GM21786 (cell line): ENCODE measurements at regions not wholly inside any gene's neighbourhood (a gene's known extent, or its start where the extent isn't known, plus 50 kb on each side); places are given as distances from the start of the nearest gene placed in this dataset.
"Not testable (repeated sequence)": the region's sequence is repeated elsewhere in the genome, so short reads cannot be mapped to it uniquely, and the experiment has no call there.

Experiments used
- ATAC-seq: cut with Tn5 transposase; IDR thresholded peaks from one replicate; pipeline ENCODE4 v1.9.1; 2021; ENCODE audit not compliant: unreplicated experiment

- ATAC-seq = no peak
These were observed 400.7 kb upstream of the RUNX1 start for GRCh38 chr21:35449846-35450245.

GRCh38 chr21:35448876-35449599 is 399.9 kb upstream of the RUNX1 start:
- ATAC-seq = no peak

- no peak for ATAC-seq
These were observed 395.3 kb upstream of the RUNX1 start for GRCh38 chr21:35444391-35444790.

GRCh38 chr21:35441868-35442582 is 392.9 kb upstream of the RUNX1 start:
- no peak for ATAC-seq

GRCh38 chr21:35438643-35439404 is 389.7 kb upstream of the RUNX1 start:
- ATAC-seq = peak; percentile 38

GRCh38 chr21:35437941-35438340 is 388.8 kb upstream of the RUNX1 start:
- ATAC-seq = no peak

- ATAC-seq = no peak
These were observed 387.8 kb upstream of the RUNX1 start for GRCh38 chr21:35436899-35437298.

GRCh38 chr21:35432601-35433000 is 383.5 kb upstream of the RUNX1 start:
- ATAC-seq = not testable (repeated sequence)

GRCh38 chr21:35430260-35430659 is 381.2 kb upstream of the RUNX1 start:
- no peak for ATAC-seq

GRCh38 chr21:35428937-35429336 is 379.8 kb upstream of the RUNX1 start:
- ATAC-seq = no peak

- ATAC-seq = no peak
These were observed 379.4 kb upstream of the RUNX1 start for GRCh38 chr21:35428489-35428888.

- no peak for ATAC-seq
These were observed 378.9 kb upstream of the RUNX1 start for GRCh38 chr21:35428001-35428320.

GRCh38 chr21:35427320-35428000 is 378.4 kb upstream of the RUNX1 start:
- ATAC-seq = no peak

- no peak for ATAC-seq
These were observed 377.8 kb upstream of the RUNX1 start for GRCh38 chr21:35426897-35427296.

GRCh38 chr21:35426469-35426868 is 377.4 kb upstream of the RUNX1 start:
- no peak for ATAC-seq

- ATAC-seq = no peak
These were observed 375.0 kb upstream of the RUNX1 start for GRCh38 chr21:35424122-35424521.

GRCh38 chr21:35423709-35424108 is 374.6 kb upstream of the RUNX1 start:
- ATAC-seq = no peak

GRCh38 chr21:35422011-35422410 is 372.9 kb upstream of the RUNX1 start:
- no peak for ATAC-seq

GRCh38 chr21:35421221-35421620 is 372.1 kb upstream of the RUNX1 start:
- ATAC-seq = no peak

- no peak for ATAC-seq
These were observed 371.6 kb upstream of the RUNX1 start for GRCh38 chr21:35420656-35421055.

- no peak for ATAC-seq
These were observed 368.7 kb upstream of the RUNX1 start for GRCh38 chr21:35417762-35418161.
